NCI-H1417 (cell line): ENCODE measurements at regions not wholly inside any gene's neighbourhood (a gene's known extent, or its start where the extent isn't known, plus 50 kb on each side); places are given as distances from the start of the nearest gene placed in this dataset.

Experiments
- DNase-seq, 3 experiments: peaks; one replicate each; lab custom pipeline; 2025; lab: John Stamatoyannopoulos, UW

DNA sequence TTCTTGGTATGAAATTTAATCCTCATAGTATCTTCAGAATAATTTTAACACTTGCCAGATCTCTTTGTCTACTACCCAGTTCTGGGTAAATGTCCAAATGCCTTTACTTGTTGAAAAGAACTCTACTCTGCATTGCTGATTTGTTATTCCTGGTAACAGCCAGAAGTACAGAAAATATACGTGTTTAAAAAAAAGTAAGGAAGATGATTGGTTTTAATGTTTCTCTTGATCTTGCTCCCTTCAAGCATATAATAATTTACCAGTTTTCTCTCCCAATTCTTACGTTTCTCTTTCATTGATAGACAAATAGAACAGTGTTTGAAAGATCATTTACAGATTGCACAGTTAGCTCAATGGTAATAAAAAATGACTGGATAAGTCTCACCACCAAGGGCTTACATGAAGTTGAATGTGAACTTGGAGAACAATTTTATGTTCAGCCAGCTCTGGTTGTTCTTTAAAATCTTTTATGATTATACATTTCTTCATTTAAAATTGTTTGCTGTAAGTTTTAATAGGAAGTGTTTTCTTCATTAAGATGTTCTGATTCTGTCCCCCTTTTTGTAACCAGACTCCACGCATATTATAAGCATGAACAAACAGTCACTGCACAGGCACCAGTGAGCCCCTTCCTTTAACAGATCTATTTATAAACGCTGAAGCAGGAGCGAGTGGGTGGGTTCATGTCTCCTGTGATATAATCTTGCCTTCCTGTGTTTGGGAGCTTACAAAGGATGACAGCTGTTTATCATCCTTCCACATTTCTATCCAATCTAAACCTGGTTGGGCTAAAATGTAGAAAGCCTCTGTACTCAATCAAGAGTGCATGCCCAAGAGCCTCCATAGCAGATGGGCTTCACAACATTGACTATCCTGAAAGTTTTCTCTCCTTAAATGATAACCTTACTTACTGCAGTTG, 299.5 kb downstream of the PRL start:
- DNase-seq, result no peak

- no peak for DNase-seq
Measured at GRCh38 chr6:21998582-21998981, 298.3 kb downstream of the PRL start.

DNA sequence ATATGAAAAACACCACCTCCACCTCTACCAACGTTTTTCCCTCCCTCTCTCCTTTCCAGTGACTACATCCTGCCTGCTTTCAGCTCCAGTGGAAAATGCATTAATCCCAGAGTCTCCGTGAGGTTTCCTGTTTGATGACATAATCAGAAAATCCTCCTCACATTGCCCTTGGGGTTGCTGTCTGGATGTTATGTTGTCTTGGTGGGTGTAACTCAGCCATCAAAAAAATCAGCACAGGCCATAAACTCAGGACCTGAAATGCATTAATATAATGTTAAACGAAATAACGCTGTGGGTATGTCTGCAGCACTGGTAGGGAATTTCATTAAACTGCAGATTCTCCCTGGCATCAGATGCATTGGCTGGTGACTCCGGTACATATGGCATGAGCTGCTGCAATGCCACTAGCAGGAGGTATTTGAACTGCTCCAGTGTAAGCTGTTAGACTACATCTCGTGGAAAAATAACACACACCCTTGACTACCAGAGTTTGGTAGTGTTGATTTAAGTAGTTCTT, 297.8 kb downstream of the PRL start:
- DNase-seq, result peak in 2 of 3 experiments; percentile 3 to 18

GRCh38 chr6:21999741-22000140, 297.1 kb downstream of the PRL start:
- DNase-seq, result no peak

- DNase-seq, result no peak
Measured at GRCh38 chr6:22001396-22002027, 295.3 kb downstream of the PRL start.

- DNase-seq, result no peak
Measured at GRCh38 chr6:22003287-22003686, 293.5 kb downstream of the PRL start.

DNA sequence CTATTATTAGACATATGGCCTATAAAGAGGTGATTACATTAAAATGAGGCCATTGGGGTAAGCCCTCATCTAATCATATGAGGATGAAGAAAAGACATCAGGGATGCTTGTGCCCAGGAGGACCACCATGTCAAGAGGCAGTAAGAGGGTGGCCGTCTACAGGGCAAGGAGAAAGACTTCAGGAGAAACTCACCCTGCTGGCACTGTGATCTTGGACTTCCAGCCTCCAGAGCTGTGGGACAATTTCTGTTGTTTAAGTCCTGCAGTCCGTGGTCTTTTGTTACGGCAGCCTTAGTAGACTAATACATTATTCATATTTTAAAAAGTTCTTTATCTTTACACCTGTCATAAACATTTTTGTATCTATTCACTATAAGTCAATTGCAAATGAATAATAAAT, 290.0 kb downstream of the PRL start:
- DNase-seq, result no peak

DNA sequence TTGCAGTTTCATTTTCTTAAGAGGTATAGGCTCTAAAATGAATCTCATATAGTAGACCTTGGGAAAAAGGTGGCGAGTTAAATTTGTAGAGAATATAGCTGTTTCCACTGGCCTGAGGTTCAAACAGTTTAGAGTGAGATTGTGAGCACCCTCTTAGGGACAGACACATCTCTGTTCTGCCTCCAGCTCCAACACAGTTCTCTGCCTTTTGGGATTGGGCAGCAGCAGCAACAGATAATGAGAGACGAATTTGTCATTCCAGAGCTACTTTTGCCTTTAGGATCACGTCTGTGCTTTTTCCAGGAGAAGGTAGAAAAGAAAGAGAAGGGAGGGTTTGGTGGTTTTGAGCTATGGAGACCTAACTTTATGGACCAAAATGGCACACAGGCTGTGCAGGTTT, 289.4 kb downstream of the PRL start:
- DNase-seq, result no peak

GRCh38 chr6:22008248-22008836, 288.5 kb downstream of the PRL start:
- DNase-seq, result no peak

GRCh38 chr6:22010102-22010501, 286.7 kb downstream of the PRL start:
- no peak for DNase-seq

- no peak for DNase-seq
Measured at GRCh38 chr6:22015216-22015615, 281.6 kb downstream of the PRL start.

DNA sequence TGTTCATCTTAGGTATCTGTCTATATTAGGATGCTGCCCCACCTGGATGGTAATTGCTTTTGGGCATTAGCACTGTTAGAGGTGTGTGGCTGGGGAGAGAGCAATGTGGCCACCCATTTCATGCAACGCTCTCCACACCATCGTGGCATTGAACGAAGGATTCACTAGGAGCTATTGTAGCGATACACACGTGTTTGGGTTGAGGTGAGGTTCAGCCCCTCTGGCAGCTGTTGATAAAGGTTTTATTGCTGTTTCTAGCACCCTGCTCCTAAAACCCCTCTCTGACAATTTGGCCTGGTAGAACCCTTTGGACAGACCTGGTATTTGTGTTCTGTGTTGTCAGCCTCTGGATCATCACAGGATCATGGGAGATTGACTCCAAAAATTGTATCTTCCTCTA, 280.9 kb downstream of the PRL start:
- no peak for DNase-seq

GRCh38 chr6:22017272-22017671, 279.6 kb downstream of the PRL start:
- DNase-seq, result peak in 1 of 3 experiments; percentile 28

DNA sequence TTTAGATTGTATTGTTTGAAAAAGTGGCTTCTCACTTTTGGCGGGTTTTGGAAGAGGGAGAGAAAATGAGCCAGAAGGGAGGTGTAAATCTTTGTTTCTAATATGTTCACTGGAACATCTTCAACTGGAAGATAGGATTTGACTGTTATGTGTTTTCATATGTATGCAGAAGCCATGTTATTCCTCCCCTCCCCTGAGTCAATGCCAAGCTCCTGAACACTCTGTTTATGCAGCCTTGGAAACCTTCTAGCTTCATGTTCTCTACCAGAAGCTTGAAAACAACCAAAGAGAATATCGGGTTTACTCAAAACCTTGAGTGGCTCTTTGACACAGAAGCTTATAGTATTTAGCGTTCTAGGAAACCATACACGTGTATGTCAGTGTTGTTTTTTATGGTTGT, 279.1 kb downstream of the PRL start:
- no peak for DNase-seq

DNA sequence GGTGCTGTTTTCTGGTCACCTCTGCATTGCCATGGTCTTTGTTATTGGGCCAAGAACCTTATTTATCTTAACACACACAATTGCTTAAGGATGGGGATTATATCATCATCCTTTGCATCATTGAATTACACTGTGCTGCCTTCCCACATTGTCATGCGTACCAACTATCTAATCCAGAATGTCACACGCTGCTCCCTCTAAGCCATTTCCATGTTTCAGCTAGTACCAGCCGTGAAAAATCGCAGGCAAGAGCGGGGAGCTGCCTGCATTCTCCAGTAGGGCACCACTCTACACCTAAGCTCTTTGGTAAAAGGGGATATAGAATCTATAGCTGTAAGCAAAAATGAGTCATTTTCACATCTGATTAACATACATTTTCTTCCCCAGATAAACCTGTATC, 277.0 kb downstream of the PRL start:
- no peak for DNase-seq

DNA sequence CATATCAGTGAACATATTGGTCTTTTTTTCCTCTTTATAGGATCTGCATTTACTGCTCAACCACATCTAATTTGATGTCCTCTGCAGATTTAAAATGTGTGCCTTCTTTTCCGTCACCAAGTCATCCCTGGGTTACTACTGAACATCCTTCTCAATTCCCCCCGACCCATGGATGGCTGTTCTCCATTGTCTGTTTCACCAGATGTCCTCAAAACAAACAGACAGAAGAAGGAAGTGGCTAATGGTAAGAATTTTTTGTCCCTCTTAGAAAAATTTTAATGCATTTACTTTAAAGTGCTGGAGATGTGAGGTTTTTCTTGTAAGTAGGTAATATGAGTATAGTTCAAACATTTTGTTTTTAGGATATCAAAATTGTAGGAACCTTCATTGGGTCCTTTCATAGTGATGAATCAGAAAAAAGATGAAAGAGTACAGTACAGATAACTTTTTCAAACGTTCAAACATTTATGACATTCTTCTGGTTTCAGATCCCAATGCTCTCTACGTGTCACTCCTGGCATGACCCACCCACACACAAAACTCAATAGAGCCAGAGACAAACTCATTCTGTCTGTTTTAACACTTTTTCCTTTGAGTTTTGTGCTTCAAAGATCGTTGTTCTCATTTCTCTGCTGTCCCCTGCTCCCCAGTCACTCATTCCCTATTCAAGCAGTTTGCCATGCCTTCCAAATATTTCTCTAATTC, 276.4 kb downstream of the PRL start:
- DNase-seq, result no peak

GRCh38 chr6:22021966-22022365, 274.9 kb downstream of the PRL start:
- DNase-seq, result no peak

DNA sequence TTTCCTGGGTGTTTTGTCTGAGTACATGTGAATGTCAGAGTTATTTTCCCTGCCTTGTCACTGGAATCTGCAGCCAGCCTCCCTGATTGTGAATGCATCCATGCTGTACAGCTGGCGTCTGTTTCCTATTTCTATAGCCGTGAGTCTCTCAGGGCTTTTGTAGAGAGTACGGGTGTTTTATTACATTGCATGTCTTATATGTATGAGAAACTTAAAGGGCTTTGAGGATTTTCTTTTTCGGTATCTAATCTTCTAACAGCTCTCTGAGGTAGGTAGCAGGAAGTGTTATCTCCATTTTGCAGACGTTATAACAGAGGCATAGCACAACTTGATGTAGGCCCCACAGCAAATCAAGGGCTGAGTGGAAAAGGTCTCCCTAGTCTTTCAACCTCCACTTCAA, 272.9 kb downstream of the PRL start:
- DNase-seq, result no peak

GRCh38 chr6:22024973-22025467, 271.8 kb downstream of the PRL start:
- DNase-seq, result no peak

DNA sequence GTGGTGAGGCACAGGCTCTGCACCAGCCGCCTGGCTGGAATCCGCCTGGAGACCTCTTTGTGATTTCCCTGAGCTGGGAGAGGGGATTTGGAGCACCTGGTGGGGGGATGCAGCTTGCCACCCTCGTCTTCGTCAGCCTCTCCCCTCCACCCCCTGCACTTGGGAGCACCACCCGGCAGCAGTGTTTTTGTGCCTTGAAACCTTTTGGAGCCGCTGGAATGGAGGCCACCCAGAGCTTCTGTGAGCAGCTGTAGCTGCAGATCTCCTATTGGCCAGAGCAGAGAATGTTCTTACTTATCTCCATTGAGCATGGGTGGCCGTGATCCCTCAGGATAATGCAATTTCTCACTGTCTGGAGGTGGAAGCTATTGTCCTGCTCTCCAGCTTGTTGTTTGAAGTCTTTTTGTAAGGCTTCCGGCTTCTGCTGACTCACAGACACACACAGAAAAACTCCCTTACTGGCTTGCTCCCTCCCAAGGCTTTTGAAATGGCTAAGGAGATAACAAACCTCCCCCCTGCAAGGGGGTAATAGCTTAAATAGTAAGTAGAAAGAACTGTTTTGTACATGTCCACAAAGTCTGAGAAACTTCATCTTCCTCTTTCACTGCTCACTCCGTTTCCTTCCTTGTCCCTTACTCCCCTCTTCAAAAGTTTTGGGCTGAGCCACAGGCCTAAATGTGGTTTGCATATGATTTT, 271.2 kb downstream of the PRL start:
- peak in 2 of 3 experiments; percentile 12 to 47 for DNase-seq

GRCh38 chr6:22026164-22026678, 270.6 kb downstream of the PRL start:
- DNase-seq, result peak in 1 of 3 experiments; percentile 48
